AG10803 (cell line): ENCODE measurements at regions not wholly inside any gene's neighbourhood (a gene's known extent, or its start where the extent isn't known, plus 50 kb on each side); places are given as distances from the start of the nearest gene placed in this dataset.
A peak's percentile ranks its signal among the peaks of the same experiment; 100 is the strongest.

Source experiments
- DNase-seq: peaks from one replicate; pipeline ENCODE4 v3.0.0; 2010; ENCODE audit warnings: low read depth
- H3K4me3 ChIP-seq: 2 replicates; pipeline ENCODE4 v1.5.1; 2011; ENCODE audit warnings: mild to moderate bottlenecking, low read length, control low read depth
- TF ChIP-seq, protein P1 (sequence below): conservative IDR thresholded peaks from 2 replicates; pipeline ENCODE4 v1.5.1; 2011; ENCODE audit warnings: mild to moderate bottlenecking, low read length, control low read depth, inconsistent platforms

DNA sequence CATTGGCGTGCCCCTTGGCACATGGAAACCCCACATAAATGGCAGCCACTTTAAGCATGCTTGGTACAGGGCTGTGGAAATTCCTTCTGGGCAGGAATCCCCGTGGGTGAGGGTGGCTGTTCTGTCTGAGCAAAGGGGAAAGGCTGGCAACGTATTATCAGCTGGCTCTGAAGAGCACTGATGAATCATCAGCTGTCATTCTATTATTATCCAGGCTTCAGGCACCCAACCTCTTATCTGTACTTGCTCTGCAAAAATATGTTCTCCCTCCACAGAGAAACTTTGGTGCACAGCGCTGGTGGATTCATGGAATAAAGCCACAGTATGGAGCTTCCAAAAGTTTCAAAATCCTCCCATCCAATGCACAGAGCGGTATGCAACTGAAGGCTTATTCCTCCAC is 167.1 kb downstream of the TBX5 start:
- H3K4me3 ChIP-seq, result no peak overlapping the region
- peak; percentile 13 for DNase-seq
- TF ChIP-seq, protein P1, sequence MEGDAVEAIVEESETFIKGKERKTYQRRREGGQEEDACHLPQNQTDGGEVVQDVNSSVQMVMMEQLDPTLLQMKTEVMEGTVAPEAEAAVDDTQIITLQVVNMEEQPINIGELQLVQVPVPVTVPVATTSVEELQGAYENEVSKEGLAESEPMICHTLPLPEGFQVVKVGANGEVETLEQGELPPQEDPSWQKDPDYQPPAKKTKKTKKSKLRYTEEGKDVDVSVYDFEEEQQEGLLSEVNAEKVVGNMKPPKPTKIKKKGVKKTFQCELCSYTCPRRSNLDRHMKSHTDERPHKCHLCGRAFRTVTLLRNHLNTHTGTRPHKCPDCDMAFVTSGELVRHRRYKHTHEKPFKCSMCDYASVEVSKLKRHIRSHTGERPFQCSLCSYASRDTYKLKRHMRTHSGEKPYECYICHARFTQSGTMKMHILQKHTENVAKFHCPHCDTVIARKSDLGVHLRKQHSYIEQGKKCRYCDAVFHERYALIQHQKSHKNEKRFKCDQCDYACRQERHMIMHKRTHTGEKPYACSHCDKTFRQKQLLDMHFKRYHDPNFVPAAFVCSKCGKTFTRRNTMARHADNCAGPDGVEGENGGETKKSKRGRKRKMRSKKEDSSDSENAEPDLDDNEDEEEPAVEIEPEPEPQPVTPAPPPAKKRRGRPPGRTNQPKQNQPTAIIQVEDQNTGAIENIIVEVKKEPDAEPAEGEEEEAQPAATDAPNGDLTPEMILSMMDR, result no peak

DNA sequence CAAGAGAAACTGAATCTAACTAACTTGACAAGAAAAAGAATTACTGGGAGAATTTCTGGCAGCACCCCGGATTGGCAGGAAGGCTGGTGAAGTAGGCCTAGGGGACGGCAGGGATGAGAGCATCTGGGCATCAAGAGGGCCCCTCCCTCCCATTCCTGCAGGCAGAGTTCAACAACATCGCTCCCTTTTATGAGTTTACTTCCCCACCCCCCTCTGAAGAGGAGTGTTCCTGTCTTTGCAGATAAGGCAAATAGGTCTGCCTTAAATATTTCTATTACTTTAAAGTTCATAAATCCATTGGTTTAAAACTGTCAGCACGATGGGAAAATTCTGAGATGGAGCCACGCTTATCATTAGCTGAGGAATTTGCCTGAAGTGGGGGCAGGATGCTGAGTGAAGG is 168.7 kb downstream of the TBX5 start:
- H3K4me3 ChIP-seq, result no peak overlapping the region
- no peak for DNase-seq
- TF ChIP-seq, protein P1, result no peak

DNA sequence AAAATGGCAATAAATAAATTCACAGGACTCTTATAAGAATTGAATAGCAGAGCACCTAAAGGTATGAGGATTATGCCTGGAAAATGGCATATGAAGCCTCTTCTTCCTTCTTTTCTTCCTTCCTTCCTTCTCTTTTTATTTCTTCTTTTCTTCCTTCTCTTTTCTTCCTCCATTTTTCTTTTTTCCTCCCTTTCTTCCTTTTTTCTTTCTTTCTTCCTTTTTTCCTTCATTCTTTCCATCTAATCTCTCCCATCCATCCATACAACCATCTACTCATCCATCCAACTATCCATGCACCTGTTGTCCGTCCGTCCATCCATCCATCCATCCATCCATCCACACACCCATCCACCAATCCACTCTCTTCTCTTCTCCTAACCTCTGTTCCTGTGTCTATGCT is 173.8 kb downstream of the TBX5 start:
- no peak overlapping the region for H3K4me3 ChIP-seq
- TF ChIP-seq, protein P1, result no peak
- no peak for DNase-seq

DNA sequence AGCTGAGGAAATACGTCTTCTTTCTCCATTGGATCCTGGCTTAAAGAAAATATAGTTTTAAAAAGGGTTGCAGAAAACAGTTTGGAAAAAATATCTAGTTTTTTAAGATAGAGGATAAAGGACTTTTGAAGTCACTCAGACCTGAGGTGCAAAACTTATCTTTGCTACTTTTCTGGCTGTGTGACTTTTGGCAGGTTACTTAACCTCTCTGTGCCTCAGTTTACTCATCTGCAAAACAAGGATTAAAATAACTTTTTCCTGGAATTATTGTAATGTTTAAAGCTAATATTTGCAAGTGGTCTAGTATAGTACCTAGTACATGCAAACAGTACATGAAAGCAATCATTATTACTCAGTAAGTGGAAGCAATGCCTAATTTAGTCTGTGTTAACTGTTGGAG is 176.8 kb downstream of the TBX5 start:
- DNase-seq, result no peak
- no peak overlapping the region for H3K4me3 ChIP-seq

DNA sequence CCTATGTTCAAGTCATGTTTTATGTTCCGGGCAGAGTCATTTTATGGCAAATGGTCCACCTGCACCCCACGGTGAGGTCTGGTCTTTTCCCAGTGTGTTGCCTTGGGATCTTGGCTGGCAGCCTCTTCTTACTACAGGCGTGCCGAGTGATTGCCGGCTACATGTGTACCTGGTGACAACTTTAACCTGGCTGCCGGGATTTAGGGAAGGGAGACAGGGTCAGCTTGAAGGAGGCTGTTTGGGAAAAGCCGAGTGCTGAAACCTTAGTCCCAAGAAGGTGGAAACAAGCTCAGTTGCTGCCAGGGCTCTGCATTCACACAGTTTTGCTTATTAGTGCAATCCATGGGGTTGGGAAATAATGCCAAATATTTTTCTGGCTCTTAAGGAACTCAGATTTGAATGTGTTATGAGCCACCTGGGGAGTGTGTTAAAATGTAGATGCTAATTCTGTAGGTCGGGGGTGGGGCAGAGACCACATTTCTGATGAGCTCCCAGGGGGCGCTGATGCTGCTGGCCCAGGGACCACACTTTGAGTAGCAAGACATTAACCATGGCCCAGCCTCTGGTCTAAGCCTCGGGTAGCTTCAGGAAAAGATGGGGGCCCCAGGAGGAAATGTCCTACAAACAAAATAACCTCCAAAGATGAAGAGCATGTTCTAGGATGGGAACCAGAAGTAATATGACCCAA is 179.6 kb downstream of the TBX5 start:
- no peak overlapping the region for H3K4me3 ChIP-seq
- no peak for DNase-seq
- TF ChIP-seq, protein P1, result no peak

More for the DNA sequence above, 176.8 kb downstream of the TBX5 start:
- TF ChIP-seq, protein P1, result no peak

DNA sequence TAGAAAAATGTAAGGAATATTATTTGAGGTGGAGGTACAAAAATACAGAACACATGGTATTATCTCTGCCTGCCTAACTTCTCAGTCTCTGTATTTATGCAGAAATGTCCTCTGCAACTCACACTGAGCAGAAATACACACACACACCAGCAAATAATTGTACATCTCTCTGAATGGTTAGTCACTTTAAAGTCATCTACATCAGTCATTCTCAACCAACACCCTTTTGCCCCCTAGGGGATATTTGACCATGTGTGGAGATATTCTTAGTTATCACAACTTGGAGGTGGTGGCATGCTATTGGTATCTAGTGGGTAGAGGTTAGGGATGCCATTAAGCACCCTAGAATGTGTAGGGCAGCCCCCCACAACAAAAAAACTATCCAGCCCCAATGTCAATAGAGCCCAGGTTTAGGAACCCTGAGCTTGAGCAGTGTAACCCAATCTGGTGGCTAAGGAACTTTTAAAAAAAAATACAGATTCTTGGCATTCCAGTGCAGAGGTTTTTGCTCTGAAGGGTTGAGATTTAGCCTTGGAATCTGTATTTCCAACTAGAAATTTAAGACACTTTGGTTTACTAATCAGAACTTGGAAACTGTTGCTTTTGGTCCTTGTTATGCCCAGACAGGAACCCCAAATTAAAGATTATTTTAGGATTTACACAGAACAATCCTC is 183.8 kb downstream of the TBX5 start:
- TF ChIP-seq, protein P1, result no peak
- DNase-seq, result peak; percentile 22
- no peak overlapping the region for H3K4me3 ChIP-seq
